OCI-LY3 (cell line): ENCODE measurements at regions not wholly inside any gene's neighbourhood (a gene's known extent, or its start where the extent isn't known, plus 50 kb on each side); places are given as distances from the start of the nearest gene placed in this dataset.

Source experiments
- CTCF ChIP-seq: fragments of 200-600, 300-600 bp; sonication (generic); IDR thresholded peaks from 2 replicates; pipeline ENCODE4 v1.5.1; 2014; ENCODE audit warnings: antibody characterized with exemption, low read length, low read depth
- EZH2phosphoT487 ChIP-seq: fragments of 200-600 bp; shearing (Covaris generic); IDR thresholded peaks from 2 replicates; pipeline ENCODE4 v1.6.1; 2018; ENCODE audit warnings: antibody characterized with exemption, mixed run types, low read depth

DNA sequence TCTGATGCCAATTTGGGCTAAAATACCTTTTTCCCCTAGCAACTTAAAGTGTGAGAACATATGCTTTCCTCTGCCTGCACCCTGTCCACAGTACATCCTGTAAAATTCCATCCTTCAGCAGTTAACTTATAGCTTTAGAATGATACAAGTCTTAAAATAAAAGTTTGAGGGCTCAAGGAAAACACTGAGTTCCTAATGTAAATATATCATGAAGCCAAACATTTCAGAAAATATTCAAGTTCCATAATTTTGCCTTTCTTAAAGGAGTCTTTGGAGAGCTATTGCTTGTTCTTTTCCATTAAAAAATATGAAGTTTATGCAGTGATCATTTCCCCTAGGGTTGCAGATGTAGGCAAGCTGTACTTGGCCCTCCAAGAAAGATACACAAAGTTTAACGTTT lies 303.8 kb downstream of the COL12A1 start:
- TF ChIP-seq CTCF (no peak), EZH2phosphoT487 (no peak)
